Stromal cell of bone marrow (primary cell): ENCODE measurements at regions not wholly inside any gene's neighbourhood (a gene's known extent, or its start where the extent isn't known, plus 50 kb on each side); places are given as distances from the start of the nearest gene placed in this dataset.
A peak's percentile ranks its signal among the peaks of the same experiment; 100 is the strongest.
"Not testable (repeated sequence)": the region's sequence is repeated elsewhere in the genome, so short reads cannot be mapped to it uniquely, and the experiment has no call there.

Source experiments
- DNase-seq: peaks from one replicate; pipeline ENCODE4 v3.0.0-alpha.2; 2012; ENCODE audit warnings: low read depth

DNA sequence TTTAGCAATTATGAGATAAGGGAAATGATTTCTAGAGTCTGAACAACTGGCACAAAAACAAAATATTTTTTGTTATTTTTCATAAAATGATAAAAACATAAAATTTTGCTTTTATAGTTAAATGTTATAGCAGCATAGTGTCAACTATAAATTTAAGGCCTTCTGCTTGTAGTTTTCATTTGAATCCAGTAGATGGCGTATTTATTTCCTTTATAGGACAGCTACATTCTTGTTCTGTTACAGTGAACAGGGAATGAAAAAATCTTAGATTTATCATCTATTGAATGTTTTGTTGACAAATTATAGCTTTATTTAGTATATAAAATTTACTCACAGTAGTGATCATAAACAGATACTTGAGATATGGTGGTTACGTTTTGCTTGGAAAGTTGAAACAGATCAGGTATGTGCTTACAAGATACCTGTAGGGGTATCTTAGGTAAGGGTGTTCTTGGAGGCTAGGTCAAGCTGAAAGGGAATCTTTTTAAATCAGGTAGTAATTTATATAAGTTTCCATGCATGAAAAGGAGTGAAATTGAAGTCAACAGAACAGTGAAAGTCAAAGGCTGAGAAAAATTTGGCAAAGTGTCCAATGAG is 239.3 kb upstream of the GRIN3A start:
- DNase-seq, result peak; percentile 13

DNA sequence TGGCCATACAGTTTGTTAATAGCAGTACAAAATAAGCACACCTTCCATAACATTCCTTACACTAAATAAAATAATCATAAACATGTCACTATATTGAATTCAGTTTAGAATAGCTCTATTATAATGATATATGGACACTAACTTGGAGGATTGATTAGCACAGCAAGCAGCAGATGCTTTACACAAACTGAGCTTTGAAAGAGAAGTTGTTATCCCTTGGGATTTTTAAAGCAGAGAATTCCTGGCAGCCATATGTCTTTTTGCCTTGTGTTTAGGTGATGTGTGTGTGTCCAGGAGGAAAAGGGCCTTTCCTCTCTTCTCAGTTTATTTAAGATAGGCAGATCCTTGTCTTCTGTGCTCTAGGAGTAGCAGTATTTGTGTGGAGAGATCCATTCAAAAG is 232.2 kb upstream of the GRIN3A start:
- no peak for DNase-seq

DNA sequence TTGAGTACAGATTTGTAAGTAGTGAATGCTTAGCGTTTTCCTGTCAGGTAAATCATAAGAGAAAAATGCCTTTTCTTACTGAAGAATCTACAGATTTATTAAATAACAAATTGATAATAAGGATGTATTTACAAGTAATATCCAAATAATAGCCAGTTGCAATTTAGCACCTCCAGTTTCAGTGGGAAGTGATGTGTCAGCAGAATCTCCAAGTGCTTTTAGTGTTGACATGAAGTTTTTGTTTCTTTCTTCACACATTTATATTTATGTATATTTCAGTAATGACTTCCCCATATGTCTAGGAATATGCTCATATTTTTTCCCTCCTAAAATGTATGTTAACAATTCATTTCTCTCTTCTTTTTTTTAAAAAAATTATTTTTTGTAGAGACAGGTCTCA is 229.9 kb upstream of the GRIN3A start:
- DNase-seq, result no peak

DNA sequence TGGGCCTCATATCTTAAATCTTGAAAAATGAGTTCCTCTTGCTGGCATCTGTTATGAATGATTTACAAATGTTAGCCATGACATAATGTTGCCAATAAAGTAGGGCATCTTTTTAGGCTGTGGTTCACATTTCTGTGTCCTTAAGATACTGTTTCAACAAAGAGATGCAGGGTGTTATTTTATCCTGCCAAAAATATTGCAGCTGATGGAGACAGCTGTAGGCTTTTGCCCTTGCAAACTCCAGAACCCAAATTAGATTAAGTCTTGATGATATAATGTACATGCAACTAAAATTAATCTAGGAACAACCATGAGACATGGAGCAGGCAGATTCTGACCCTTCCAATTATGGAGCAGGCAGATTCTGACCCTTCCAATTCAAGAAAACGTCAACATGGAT is 228.2 kb upstream of the GRIN3A start:
- no peak for DNase-seq

DNA sequence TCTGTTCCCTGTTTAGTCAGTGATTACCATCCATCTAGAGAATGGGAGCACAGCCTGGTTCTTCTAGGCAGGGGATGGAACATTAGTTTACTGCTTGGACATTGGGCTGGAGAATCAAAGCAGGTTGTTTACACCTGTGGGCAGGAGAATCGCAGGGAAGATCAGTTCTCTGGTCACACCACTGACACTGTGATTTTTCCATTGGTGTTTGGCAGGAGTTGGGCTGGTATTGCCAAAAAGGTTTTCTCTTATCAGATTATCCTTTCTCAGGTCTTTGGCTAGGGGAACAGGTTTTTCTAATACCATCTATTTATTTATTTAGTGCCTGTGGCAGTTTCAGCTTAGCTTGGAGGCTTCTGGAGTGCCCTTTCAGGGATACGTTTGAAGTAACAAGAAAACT is 219.3 kb upstream of the GRIN3A start:
- no peak for DNase-seq

DNA sequence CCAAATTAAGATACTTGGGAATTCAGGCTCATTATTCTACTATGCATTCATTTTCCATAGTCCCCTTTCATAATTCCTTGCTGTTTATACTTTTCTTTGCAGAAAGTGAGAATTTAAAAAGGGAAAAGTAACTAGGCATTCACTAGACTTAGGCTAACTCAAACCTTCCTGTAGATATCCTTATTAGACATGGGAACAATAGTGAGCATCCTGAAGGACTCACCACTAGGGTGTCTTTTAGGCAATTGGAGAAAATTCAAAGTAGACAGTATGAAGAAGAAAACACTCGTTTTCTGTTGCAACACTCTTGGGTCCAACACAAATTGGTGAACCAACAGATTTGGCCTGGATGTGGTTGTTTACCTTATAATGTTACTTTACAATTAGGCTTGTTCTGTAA is 213.2 kb upstream of the GRIN3A start:
- DNase-seq, result no peak

DNA sequence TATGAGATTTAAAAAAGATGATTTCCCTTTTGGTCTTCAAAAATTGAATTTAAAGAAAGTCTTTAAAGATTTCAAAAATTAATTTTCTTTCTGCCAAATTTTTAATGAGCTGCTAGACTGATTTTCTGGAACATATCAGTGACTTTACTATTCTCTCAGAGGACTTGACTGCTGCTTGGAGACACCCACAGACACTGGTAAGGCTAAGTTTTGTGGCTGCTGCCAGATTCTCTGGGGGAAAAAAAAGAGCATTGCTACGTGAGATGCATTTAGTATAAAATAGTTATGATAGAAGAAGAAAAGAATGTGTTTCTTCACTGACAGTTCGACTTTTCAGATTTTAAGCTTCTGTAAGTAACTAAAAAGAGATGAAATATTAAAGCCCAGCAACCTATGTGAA is 193.3 kb upstream of the GRIN3A start:
- no peak for DNase-seq

DNA sequence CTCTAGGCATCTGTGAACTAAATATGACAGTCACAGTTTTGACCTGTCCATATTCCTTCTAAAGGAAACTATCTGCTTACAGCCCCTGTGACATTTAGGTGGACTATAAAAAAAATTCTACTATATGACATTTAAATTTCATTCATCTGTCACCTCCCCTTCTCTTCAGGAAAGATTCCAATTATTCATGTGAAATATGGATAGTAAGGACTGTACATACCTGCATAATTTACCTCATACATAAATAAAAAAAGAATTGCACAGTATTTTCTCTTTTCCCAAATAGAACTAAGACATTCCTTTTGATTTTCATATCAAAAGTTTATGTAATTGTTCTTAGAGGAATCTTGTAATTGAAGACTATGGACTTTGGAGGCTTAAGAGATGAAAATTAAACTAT is 192.3 kb upstream of the GRIN3A start:
- no peak for DNase-seq

DNA sequence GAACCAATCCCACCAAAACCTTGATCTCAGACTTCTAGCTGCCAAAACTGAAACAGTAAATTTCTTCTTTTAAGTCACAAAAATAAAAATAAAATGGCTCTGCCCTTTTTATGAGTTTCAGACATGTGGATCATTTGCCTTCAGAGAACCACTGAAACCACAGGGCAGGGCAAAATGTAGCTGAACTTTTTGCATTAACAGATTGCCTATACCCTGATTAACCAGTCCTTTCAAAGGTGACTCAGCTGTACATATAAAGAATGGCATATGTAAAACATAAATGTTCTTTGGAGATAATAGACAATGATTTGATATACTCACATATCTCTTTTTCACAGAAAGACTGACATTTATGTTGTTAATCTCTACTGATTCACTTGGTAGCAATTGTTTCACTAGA is 187.1 kb upstream of the GRIN3A start:
- DNase-seq, result no peak

DNA sequence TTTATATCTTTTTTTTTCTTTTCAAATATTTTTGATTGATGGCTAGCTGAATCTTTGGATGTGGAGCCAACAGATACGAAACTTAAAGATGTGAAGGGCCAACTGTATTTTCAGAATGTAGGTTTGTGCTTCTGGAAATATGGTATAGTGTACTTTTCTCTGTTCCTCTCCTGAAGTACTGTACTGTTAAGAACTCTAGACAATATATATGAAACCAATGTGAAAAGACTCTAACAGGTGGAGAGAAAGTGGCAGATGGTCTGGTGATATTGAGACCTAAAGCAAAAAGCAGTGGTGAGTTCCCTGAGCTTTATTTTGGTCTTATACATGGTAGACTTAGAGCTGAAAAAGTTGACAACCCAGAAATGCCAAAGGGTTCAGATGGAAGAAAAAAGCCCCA is 185.0 kb upstream of the GRIN3A start:
- no peak for DNase-seq

DNA sequence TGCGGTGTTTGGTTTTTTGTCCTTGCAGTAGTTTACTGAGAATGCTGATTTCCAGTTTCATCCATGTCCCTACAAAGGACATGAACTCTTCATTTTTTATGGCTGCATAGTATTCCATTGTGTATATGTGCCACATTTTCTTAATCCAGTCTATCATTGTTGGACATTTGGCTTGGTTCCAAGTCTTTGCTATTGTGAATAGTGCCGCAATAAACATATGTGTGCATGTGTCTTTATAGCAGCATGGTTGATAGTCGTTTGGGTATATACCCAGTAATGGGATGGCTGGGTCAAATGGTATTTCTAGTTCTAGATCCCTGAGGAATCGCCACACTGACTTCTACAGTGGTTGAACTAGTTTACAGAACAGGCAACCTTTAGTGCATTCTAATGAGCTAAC is 178.5 kb upstream of the GRIN3A start:
- not testable (repeated sequence) for DNase-seq

DNA sequence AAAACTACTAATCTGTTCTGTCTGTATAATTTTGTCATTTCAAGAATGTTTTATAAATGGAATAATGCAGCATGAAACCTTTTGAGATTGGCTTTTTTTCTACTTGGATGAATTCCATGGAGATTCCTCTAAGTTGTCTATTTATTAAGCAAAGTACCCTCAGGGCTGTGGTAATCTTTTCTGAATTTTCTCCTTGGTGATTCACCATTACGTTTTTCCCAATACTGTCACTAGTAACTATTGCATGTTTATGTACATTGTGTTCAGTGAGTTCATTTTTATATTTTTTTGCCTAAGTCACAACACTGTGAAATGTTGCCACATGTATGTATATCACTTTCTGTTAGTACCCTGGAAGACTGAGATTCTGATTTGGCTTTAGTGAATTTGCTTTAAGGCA is 177.0 kb upstream of the GRIN3A start:
- DNase-seq, result no peak

DNA sequence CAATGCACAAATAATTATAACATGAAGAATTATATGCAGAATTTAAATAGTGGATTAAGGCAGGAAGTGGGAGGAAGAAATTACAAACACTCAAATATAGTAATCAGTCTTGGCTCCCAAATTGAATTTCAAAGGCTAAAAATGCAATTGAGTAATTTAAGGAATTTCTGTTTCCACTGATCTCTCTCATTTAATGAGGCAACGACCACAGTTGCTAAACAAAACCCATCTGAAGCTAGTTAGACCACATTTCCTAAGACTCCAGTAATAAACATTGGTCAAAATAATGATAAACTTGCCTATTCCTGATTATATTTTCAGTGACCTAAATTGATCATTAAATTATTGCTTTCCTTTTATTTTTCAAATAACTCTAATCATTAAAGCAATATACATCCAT is 174.3 kb upstream of the GRIN3A start:
- DNase-seq, result no peak

DNA sequence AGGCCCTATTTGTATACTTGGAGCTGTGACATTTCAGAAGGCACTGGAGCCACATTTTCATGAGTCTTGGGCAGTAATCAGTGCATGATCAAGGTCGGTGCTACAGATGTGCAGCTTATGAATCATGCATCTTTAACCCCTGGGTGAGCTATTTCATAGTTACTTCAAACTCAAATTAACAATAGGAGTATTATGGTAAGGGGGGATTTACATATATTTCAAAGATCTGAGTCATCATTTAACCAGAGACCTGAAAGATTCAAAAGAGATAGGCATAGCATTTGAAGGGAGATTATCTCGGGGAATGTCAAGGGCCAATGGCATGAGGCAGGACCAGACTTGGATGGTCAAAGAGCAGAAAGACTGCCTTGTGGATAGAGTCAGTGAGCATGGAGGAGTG is 169.0 kb upstream of the GRIN3A start:
- DNase-seq, result no peak

DNA sequence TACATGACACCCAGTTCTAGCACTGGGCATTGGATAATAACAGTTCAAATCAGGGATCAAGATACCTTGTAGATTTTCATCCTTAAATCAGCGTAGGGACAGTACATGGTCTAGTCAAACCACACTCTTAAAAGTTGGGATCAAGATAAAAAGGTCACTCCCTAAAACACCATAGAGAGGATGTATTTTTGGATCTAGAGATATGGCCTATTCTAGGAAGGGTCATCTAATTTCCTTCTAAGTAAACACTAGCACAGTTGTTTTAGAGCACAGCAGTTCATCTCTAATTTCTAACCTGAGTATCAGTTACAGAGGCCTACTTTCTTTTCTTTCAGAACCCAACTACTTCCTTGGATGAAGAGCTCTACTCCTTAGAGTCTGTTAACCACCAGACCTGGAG is 166.4 kb upstream of the GRIN3A start:
- no peak for DNase-seq

DNA sequence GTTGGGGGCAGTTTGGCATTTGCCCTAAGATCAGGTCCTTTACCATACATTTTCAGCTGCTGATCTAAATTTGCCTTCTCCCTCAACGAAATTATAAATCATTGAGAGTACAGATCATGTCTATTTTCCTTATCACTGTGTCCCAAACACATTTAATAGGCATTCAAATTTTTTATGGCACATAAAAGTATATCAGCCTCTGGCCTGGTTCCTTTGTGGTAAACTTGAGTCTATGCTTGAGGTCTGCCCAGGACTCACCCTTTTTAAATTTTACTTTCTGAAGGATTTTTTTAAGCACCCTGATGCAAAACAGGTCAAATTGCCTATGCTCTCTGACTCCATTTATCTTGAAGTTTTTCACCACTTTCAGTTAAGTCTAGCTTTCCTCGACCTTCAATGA is 163.6 kb upstream of the GRIN3A start:
- DNase-seq, result no peak

DNA sequence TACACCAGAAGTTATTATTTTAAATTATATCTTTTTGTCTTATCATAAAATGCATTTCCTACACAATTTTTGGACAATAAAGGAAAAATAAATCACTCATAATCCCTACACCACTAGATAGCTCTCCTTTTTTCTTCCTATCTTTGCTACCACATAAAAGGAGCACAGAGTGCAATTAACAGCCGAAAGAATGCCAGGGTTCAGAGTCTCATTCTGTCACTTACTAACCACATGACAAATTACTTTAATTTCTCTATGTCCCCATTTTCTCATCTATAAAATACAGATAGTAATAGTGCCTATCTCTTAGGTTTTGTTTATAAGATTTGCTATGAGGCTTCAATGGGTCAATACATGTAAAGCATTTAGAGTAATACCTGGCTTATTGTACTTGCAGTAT is 158.7 kb upstream of the GRIN3A start:
- no peak for DNase-seq

DNA sequence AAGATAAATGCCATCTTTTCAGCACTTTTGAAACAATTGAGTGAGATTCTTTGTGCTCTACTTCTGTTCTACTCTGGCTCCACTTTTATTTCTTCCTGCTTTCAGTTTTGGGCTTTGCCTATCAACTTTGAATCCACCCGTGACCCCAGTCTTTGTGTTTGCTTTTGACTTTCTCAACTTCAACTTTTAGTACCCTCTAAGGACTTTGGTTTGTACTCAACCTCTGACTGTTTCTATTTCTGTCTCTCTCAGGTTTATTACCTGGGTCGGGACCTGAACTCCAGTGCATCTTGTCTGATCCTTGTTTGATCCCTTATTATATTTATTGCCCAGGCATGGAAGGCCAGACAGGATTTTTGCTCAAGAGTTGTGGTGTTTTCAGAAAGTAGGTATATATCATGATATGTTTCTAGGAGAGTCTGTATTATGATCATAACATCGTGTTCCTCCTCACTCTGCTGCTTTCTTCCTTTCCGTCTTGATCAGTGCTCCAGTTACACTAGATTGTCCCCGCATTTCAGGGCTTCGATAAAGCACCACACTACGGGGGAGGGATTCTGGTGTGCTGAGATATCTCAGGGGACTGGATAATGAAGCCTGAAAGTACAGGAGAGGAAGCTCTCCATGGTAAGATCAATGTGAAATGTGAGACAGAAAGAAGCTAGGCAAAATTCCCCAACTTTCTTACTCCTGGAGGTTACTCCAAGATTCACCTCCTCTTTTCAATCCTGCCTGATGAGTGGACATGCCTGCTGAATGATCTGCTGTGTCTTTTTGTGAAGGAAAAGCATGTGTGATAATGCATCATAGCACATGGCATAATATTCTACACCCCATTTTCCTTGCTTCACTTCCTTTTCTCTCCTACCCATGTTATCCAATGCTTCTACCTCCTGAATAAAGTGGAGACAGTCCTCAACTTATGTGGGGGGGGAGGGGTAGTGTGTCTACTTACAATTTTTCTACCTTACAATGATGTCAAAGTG is 155.5 kb upstream of the GRIN3A start:
- no peak for DNase-seq

DNA sequence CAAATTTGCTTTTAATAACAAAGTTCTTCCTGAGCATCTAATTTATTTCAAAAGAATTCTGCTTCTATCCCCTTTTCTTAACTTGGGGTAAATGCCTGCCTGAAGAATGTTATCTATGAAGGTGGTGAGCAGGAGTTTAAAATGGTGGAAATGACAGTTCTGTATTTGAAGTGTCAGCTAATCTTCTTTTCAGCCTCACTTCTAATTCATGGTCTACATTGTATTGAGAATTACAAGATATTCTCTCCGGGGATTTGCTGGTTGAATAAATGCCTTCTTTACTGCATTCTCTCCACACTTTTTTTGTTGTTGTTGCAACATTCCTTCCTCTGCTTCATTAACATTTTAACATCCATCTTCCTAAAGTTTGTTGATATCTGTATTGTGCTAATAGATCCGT is 143.1 kb upstream of the GRIN3A start:
- DNase-seq, result no peak

DNA sequence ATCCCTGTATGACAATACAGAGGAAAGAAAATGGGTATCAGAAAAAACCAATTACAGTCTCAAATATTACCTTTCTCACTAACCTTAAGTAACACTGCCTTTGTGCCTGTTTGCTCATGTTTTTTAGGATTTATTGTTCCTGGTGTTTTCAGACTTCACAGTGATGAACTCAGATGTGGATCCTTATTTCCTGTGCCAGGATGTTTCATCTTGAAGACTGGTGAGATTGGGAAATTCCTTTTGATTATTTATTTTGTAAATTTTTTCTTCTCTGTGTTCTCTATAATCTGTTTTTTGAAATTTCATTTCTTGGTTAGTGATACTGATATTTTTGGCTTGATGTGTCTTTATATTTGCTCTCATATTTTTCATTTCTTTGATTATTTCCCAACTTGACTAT is 142.4 kb upstream of the GRIN3A start:
- DNase-seq, result no peak

DNA sequence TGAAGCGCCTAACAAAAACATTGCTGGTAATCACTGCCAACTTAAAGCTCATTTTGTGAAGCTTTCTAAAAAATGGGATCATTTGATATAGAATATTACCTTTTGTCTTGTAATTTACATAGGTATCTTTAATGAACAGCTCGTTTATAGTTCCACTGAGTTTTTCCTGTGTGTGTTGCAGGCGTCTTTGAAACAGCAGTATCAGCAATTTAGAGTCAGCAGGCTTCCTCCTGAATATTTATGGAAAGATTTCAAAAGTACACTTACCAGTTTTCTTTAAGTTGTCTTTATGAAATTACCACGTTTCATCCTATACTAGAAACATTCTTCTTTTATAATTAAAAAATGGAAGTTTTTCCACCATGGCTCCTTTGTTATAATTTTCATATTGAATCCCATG is 140.3 kb upstream of the GRIN3A start:
- DNase-seq, result no peak

DNA sequence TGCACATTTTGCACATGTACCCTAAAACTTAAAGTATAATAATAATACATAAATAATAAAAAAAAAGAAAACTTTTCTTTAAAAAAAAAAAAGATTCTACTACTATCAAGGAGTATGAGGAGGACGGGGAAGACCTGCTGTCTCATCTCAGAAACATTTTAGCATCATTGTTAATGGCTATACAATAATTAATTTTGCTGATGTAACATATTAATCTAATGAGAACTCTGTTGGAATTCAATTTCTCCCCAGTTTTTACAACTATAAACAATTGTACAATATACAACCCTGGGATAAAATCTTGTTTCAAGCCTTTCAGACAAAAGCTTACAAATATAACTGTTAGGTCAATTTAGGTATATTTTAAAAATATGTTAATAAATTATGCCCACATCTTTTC is 139.0 kb upstream of the GRIN3A start:
- DNase-seq, result no peak

DNA sequence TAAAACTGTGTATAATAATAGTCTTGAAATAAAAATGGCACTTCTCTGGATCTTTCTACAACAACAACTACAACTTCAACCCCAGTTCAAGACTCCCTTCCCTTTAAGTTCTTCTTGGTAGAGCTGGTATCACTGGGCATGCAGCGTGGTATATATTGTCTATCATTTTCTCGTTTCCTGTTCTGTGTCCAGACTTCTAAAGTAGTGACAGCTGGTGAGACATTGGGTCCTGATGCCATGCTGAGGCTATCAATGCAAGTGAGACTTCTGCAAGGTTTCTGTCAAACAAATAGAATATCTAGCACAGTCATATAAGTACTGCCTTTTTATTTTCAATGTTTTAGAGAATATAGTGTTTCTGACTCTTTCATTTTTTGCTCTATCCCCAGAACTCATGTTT is 123.0 kb upstream of the GRIN3A start:
- no peak for DNase-seq

DNA sequence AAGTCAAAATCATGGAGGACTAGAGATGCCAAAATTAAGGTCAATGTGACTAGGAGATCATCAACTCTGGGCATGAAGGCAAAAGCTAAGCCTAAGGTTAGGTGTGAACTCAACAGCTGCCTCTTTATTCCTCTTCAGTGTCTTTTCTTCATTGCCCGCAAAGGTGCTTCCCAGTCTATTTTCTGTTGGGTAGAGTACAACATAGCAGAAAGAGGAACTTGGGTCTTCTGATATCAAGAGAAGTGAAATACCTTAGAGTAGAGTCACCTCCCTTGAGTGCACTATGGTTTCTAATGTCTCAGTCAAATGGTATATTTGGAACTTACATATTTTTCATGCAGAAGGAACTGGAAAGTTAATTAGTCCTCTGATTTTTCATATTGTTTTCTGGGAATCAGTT is 122.5 kb upstream of the GRIN3A start:
- no peak for DNase-seq
